ENCODE measurements at regions not wholly inside any gene's neighbourhood (a gene's known extent, or its start where the extent isn't known, plus 50 kb on each side); places are given as distances from the start of the nearest gene placed in this dataset.
A peak's percentile ranks its signal among the peaks of the same experiment; 100 is the strongest.

GRCh38 chr2:41040782-41041520 is 589.1 kb upstream of the SLC8A1 start:
- Histone ChIP-seq H3K9me3 (ENCODE audit: severe bottlenecking) (no peaks in the 10 kb centered on the region), H3K4me1 (ENCODE audit: insufficient read depth, poor library complexity, severe bottlenecking) (no peaks in the 10 kb centered on the region), H3K27me3 (ENCODE audit: insufficient read depth, poor library complexity, severe bottlenecking) (no peaks in the 10 kb centered on the region), H3K4me3 (ENCODE audit: severe bottlenecking) (no peak overlapping the region), H3K36me3 (ENCODE audit: low read depth) (no peaks in the 10 kb centered on the region), H3K27ac (ENCODE audit: poor library complexity, severe bottlenecking) (no peak overlapping the region)
- DNase-seq (ENCODE audit: low spot score) (no peak), ATAC-seq (ENCODE audit: low read depth) (no peak)
- TF ChIP-seq CTCF (IDR thresholded peaks at IDR 0.05; ENCODE audit: poor library complexity, severe bottlenecking), result no peak

DNA sequence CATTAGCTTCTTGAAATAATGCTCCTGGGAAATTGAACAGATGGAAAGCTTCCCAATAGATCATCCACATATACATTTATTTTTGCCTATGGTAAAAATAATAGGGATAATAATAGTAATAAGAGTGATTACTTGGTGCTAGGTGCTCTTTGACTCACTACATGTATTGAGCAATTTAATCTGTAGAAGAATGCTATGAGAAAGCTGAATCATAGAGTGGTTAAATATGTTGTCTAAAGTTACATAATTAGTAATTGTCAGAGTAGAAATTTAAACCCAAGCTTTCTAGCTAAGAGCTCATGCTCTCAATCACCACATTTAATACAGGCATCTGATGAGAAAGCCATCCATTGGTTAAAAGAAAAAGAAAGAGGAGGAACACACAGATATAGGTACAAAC is 590.5 kb upstream of the SLC8A1 start:
- no peak for TF ChIP-seq CTCF (IDR thresholded peaks at IDR 0.05; ENCODE audit: poor library complexity, severe bottlenecking)
- Histone ChIP-seq H3K4me3 (ENCODE audit: severe bottlenecking) (no peak overlapping the region), H3K4me1 (ENCODE audit: insufficient read depth, poor library complexity, severe bottlenecking) (no peaks in the 10 kb centered on the region), H3K36me3 (ENCODE audit: low read depth) (no peaks in the 10 kb centered on the region), H3K9me3 (ENCODE audit: severe bottlenecking) (no peaks in the 10 kb centered on the region), H3K27me3 (ENCODE audit: insufficient read depth, poor library complexity, severe bottlenecking) (no peaks in the 10 kb centered on the region), H3K27ac (ENCODE audit: poor library complexity, severe bottlenecking) (no peak overlapping the region)
- ATAC-seq (ENCODE audit: low read depth) (0 out of 3 replicates have a peak, but pooled peaks have one; percentile 53), DNase-seq (ENCODE audit: low spot score) (no peak)

DNA sequence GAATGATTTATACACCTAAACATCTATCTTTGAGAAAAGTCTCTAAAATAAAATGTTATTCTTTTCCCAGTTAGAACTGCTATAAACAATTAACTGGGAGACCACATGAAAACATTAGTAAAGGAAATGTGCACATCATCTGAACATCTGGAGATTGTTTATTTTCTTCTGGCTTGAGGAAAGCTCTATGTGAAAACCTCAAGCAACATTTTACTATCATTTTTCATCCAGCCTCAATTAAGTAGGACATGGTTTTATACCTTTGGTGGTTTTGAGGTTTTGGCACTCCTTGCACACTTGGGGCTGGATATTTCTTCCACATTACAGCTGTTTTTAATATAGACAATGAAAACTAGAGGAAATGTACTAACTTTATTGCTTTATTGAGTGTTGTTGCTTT is 609.5 kb upstream of the SLC8A1 start:
- Histone ChIP-seq H3K27me3 (ENCODE audit: insufficient read depth, poor library complexity, severe bottlenecking) (peaks cover 2% of the 10 kb centered on the region), H3K27ac (ENCODE audit: poor library complexity, severe bottlenecking) (no peak overlapping the region), H3K4me1 (ENCODE audit: insufficient read depth, poor library complexity, severe bottlenecking) (no peaks in the 10 kb centered on the region), H3K4me3 (ENCODE audit: severe bottlenecking) (no peak overlapping the region), H3K9me3 (ENCODE audit: severe bottlenecking) (no peaks in the 10 kb centered on the region), H3K36me3 (ENCODE audit: low read depth) (no peaks in the 10 kb centered on the region)
- no peak for TF ChIP-seq CTCF (IDR thresholded peaks at IDR 0.05; ENCODE audit: poor library complexity, severe bottlenecking)
- no peak for ATAC-seq (ENCODE audit: low read depth)
- no peak for DNase-seq (ENCODE audit: low spot score)

DNA sequence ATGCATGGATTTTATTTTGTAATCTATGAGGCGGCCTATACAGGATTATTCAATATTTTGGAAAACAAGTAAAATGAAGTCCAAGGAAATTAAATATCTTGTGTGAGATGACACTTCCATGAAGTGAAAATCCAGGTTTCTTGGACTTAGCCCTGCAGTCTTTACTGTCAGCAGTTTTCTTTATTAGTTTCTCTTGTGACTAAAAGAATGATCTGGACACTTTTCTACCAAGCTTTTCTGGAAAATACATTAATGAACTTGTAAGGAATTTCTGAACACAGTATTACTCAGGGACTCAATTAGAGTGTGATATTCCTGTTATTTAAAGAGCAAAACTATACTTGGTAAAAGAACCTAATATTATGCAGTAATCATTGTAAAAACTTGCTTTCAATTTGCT is 610.4 kb upstream of the SLC8A1 start:
- TF ChIP-seq CTCF (IDR thresholded peaks at IDR 0.05; ENCODE audit: poor library complexity, severe bottlenecking), result no peak
- peaks cover 2% of the 10 kb centered on the region for H3K27me3 ChIP-seq (ENCODE audit: insufficient read depth, poor library complexity, severe bottlenecking)

GRCh38 chr2:41066168-41066567 is 614.3 kb upstream of the SLC8A1 start:
- no peak for TF ChIP-seq CTCF (IDR thresholded peaks at IDR 0.05; ENCODE audit: poor library complexity, severe bottlenecking)
- H3K4me3 ChIP-seq (ENCODE audit: severe bottlenecking), result no peak overlapping the region
- no peaks in the 10 kb centered on the region for H3K4me1 ChIP-seq (ENCODE audit: insufficient read depth, poor library complexity, severe bottlenecking)
- ATAC-seq (ENCODE audit: low read depth), result no peak
- DNase-seq (ENCODE audit: low spot score), result no peak
- no peak overlapping the region for H3K27ac ChIP-seq (ENCODE audit: poor library complexity, severe bottlenecking)
- H3K9me3 ChIP-seq (ENCODE audit: severe bottlenecking), result no peaks in the 10 kb centered on the region
- peaks cover 2% of the 10 kb centered on the region for H3K27me3 ChIP-seq (ENCODE audit: insufficient read depth, poor library complexity, severe bottlenecking)
- H3K36me3 ChIP-seq (ENCODE audit: low read depth), result no peaks in the 10 kb centered on the region

More for the DNA sequence above, 610.4 kb upstream of the SLC8A1 start:
- Histone ChIP-seq H3K36me3 (ENCODE audit: low read depth) (no peaks in the 10 kb centered on the region), H3K4me3 (ENCODE audit: severe bottlenecking) (no peak overlapping the region), H3K4me1 (ENCODE audit: insufficient read depth, poor library complexity, severe bottlenecking) (no peaks in the 10 kb centered on the region), H3K9me3 (ENCODE audit: severe bottlenecking) (no peaks in the 10 kb centered on the region), H3K27ac (ENCODE audit: poor library complexity, severe bottlenecking) (no peak overlapping the region)
- no peak for ATAC-seq (ENCODE audit: low read depth)
- DNase-seq (ENCODE audit: low spot score), result no peak

All from RWPE2 (cell line).